WI38 (cell line): ENCODE measurements at regions not wholly inside any gene's neighbourhood (a gene's known extent, or its start where the extent isn't known, plus 50 kb on each side); places are given as distances from the start of the nearest gene placed in this dataset.

Source experiments
- H3K4me3 ChIP-seq: 2 replicates; pipeline ENCODE4 v1.5.1; 2011; ENCODE audit warnings: low read depth, mild to moderate bottlenecking, control low read depth, low read length
- TF ChIP-seq, protein P1 (sequence below): IDR thresholded peaks from 2 replicates; pipeline ENCODE4 v1.5.1; 2012; ENCODE audit warnings: low read depth, mild to moderate bottlenecking, control low read depth, low read length

DNA sequence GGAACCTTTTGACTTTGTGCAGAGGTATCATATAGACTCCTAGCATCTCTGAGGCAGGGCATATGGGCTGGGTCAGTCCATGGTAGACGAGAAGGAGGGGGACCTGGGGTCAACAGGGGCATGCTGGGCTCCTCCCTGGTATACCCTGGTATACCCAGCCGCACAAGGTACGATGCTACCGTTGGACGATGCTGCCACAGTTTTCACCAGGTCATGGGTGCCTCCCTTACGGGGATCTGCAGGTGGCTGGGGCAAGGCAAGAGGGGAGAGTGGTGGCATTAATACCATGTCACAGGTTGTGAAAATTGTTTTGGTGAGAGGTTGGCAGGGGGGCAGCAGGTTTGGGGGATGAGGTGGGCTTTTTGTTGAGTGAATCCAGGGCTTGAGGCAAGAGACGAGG lies 149.8 kb downstream of the TSN start:
- TF ChIP-seq, protein P1, sequence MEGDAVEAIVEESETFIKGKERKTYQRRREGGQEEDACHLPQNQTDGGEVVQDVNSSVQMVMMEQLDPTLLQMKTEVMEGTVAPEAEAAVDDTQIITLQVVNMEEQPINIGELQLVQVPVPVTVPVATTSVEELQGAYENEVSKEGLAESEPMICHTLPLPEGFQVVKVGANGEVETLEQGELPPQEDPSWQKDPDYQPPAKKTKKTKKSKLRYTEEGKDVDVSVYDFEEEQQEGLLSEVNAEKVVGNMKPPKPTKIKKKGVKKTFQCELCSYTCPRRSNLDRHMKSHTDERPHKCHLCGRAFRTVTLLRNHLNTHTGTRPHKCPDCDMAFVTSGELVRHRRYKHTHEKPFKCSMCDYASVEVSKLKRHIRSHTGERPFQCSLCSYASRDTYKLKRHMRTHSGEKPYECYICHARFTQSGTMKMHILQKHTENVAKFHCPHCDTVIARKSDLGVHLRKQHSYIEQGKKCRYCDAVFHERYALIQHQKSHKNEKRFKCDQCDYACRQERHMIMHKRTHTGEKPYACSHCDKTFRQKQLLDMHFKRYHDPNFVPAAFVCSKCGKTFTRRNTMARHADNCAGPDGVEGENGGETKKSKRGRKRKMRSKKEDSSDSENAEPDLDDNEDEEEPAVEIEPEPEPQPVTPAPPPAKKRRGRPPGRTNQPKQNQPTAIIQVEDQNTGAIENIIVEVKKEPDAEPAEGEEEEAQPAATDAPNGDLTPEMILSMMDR, result no peak
- H3K4me3 ChIP-seq, result no peak overlapping the region

DNA sequence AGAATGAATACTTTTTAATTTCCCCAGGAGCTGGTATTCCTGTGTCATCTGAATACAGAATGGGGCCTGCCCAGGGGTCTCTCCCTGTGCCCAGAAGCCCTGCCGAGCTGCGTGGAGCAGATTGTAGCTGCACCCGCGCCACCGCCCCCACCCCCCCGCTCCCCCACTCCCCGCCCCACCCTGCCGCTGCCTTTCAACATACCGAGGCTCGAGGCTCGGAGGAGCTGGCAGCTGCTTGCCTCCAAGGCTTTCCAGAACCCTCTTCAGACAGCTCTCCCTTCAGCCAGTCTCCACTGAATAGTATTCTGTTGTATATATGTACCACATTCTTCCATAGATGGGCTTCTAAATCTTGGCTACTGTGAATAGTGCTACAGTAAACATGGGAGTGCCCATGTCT lies 150.7 kb downstream of the TSN start:
- TF ChIP-seq, protein P1, result no peak
- H3K4me3 ChIP-seq, result no peak overlapping the region

DNA sequence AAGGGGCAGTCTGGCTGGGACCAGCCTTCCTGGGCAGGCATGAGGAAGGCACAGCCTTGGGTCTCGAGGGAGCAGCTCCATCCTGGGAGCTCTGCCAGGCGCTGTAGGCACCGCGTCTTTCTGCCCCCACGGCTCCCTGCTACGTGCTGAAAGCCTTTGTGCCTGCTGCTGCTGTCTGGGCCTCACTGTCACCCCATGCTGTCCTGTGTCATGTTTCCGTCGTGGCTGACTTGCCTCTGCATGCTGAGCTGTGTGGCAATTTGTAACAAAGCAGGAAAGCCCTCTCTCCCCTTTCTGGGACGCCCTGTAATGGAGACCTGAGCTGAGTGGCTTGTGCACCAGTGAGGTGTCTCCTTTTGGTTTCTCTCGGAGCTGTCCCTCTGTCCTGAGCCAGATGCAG lies 152.5 kb downstream of the TSN start:
- TF ChIP-seq, protein P1, result no peak

DNA sequence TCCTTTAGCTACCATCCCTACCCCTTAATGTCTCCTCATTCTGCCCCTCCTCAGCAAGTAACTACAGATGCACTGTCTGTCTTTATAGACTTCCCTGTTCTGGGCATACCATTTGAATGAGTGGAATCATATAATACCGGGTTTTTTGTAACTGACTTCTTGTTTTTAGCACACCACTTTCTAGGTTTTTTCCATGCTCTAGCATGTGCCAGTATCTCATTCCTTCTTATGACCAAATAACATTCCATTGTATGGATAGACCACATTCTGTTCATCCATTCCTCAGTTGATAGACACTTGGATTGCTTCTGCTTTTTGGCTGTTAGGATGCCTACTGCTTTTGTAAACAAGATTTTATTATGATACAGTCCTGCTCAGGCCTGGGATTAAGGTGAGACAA lies 154.7 kb downstream of the TSN start:
- no peak overlapping the region for H3K4me3 ChIP-seq
- TF ChIP-seq, protein P1, result no peak

More for the DNA sequence above, 152.5 kb downstream of the TSN start:
- H3K4me3 ChIP-seq, result no peak overlapping the region

DNA sequence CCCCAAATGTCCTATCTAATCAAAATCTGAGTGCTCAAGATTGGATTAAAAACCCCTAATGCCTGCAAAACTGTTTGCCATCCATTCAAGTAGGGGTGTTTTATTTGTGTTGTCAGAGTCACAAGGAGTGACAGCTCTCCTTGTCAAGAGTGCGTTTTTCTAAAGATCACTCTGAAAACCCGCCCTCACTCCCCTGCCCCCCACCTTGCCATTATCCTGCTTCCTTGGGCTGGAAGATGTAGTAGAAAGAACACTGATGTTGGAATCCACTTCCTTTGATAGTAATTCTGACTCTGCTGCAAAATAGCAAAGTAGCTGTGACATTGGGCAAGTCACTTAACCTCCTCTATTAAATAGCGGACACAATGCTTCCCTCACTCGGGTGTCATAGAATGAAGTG lies 155.6 kb downstream of the TSN start:
- no peak overlapping the region for H3K4me3 ChIP-seq
- TF ChIP-seq, protein P1, result no peak

DNA sequence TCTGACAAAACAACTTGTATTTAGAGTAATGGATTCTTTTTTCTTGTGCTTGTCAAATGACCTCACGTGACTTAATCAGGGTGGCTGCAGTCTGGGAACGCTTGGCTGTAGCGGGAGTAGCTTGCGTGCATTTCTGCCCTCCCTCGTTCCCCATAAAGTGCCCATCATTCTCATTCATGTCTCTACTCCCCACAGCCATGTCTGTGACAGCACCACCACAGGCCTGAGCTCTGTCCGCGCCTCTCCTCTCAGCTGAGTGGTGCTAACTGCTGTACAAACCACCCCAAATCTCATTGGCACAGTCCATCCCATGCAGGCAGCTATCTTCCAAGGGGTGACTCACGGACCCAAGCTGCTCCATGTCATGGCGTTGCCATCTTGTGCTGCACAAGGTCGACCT lies 161.7 kb downstream of the TSN start:
- TF ChIP-seq, protein P1, result no peak

DNA sequence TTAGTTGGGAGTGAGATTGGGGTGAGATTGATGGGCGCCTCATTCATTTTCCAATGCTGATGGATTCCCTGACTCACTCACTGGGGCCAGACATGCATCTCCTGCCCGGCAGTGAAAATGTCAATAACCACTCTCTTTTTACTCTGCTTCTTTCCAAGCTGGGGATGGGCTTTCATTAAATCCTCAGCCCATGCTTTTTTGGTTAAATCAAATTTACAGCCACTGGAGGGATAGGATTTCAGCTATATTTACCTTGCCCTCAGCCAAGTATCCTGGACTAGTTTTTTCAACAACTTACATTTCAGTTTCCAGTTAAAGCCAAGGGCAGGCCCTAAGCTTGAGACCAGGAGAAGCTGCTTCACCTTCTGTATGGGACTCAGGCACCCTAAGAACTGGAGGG lies 162.8 kb downstream of the TSN start:
- TF ChIP-seq, protein P1, result no peak
- no peak overlapping the region for H3K4me3 ChIP-seq

More for the DNA sequence above, 161.7 kb downstream of the TSN start:
- H3K4me3 ChIP-seq, result no peak overlapping the region
